Activated CD4-positive, alpha-beta memory T cell treated with anti-CD3 and anti-CD28 coated beads for 36 hours (primary cell): ENCODE measurements at regions not wholly inside any gene's neighbourhood (a gene's known extent, or its start where the extent isn't known, plus 50 kb on each side); places are given as distances from the start of the nearest gene placed in this dataset.

ENCODE experiments used
- CTCF ChIA-PET: fragments of 350-600 bp; sonication (Branson Sonifier 250); formaldehyde crosslinking; loops from one replicate; lab custom pipeline; 2021; ENCODE audit warnings: antibody characterized with exemption, inconsistent platforms; lab: Charles Lee
- POLR2A ChIA-PET: fragments of 350-600 bp; sonication (Branson Sonifier 250); formaldehyde crosslinking; loops from one replicate; lab custom pipeline; 2021; ENCODE audit warnings: antibody characterized with exemption; lab: Charles Lee
- DNase-seq: peaks from one replicate; pipeline ENCODE4 v3.0.0-alpha.2; 2020
- H3K27ac Mint-ChIP-seq: one replicate; pipeline ENCODE4 v1.8.0; 2021; ENCODE audit warnings: mixed read lengths
- H3K27me3 Mint-ChIP-seq: one replicate; pipeline ENCODE4 v1.8.0; 2021; ENCODE audit warnings: mixed read lengths
- H3K36me3 Mint-ChIP-seq: one replicate; pipeline ENCODE4 v1.8.0; 2021; ENCODE audit warnings: mixed read lengths
- H3K4me1 Mint-ChIP-seq: one replicate; pipeline ENCODE4 v1.8.0; 2021; ENCODE audit warnings: low read depth, mixed read lengths
- H3K4me3 Mint-ChIP-seq: one replicate; pipeline ENCODE4 v1.8.0; 2021; ENCODE audit warnings: mild to moderate bottlenecking, mixed read lengths
- H3K9me3 Mint-ChIP-seq: one replicate; pipeline ENCODE4 v1.8.0; 2021; ENCODE audit warnings: mixed read lengths
- intact Hi-C: fragments of 100-400 bp; cut with micrococcal nuclease; formaldehyde crosslinking; loops from one replicate; pipeline ENCODE4 v1.15.1; 2023

DNA sequence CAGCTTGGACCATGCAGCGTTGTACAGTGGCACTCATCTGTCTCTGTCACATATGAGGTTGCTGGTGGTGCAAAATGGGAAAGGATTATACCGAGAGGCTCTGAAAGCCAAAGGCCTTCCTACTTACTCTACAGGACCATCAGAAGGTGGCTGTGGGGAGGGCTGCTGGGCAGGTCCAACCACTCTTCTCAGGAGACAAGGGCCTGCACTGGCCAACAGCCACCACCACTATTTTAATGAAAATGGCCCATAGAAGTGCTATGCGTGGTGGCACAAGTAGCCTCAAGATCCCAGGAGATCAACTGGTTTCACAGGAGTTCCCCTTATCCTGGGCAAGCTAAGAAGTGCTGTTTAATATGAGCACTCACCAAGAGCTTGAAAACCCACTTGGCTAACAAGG lies 52.3 kb downstream of the MRPL57 start:
- Mint-ChIP-seq H3K4me1 (peaks cover 3% of the 10 kb centered on the region), H3K27me3 (peaks cover 6% of the 10 kb centered on the region), H3K9me3 (no peaks in the 10 kb centered on the region), H3K4me3 (no peak overlapping the region), H3K36me3 (no peaks in the 10 kb centered on the region), H3K27ac (no peak overlapping the region)
- no peak for DNase-seq
- intact Hi-C loops, result no loop called here
- ChIA-PET CTCF (interaction anchor here (1.2 kb wide), 1 partner anchor 10 kb away, joined by 7 read pairs; no protein-coding TSS in a partner anchor), POLR2A (no interaction called here)

DNA sequence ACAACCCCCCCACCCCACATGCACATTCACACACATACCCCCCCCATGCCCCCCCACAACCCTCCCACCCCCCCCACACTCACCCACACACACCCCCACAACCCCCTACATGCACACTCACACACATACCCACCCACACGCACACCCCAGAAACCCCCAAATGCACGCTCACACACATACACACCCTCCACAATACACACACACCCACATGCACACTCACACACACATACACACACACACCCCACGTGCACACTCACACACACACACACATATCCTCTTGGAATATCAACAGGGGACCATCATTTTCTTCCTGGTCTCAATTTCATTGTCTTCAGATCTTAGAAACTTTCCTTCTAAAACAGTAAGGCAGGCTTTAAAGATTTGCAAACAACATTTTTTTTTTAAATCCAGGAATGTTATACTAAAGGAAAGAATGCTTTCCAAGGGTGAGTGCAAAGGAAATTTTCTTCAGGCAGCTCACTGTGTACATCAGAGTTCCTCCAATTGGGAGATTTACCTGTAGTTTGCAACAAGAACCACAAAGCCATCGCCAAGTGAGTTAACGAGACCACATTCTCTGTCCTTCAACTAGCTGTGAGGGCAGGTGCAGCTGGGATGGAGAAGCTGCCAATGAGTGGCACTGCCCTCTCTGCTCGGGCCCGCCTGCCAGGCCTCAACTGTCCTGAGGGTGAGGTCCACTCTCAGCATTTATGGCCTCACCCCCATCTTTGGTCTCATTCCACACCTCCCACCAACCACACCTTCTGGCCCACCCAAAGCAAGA lies 53.0 kb downstream of the MRPL57 start:
- Mint-ChIP-seq H3K36me3 (no peaks in the 10 kb centered on the region), H3K27ac (no peak overlapping the region), H3K4me1 (peaks cover 3% of the 10 kb centered on the region), H3K4me3 (no peak overlapping the region), H3K27me3 (peaks cover 2% of the 10 kb centered on the region), H3K9me3 (no peaks in the 10 kb centered on the region)
- no peak for DNase-seq
- ChIA-PET CTCF (no interaction called here), POLR2A (interaction anchor here (1.2 kb wide), 1 partner anchor 53 kb away, joined by 5 read pairs; the partner anchor contains the start of genes MRPL57 and SKA3)
- intact Hi-C loops, result no loop called here

- intact Hi-C loops, result no loop called here
- no peak overlapping the region for H3K4me3 Mint-ChIP-seq
- no peaks in the 10 kb centered on the region for H3K36me3 Mint-ChIP-seq
- CTCF ChIA-PET, result no interaction called here
- H3K27me3 Mint-ChIP-seq, result no peaks in the 10 kb centered on the region
- peaks cover 3% of the 10 kb centered on the region for H3K4me1 Mint-ChIP-seq
- POLR2A ChIA-PET, result no interaction called here
- no peaks in the 10 kb centered on the region for H3K9me3 Mint-ChIP-seq
- no peak for DNase-seq
- H3K27ac Mint-ChIP-seq, result no peak overlapping the region
These were observed 54.1 kb downstream of the MRPL57 start for GRCh38 chr13:21230516-21230915.

GRCh38 chr13:21231426-21231940 lies 55.0 kb downstream of the MRPL57 start:
- no peak for DNase-seq
- H3K4me1 Mint-ChIP-seq, result peaks cover 3% of the 10 kb centered on the region
- H3K4me3 Mint-ChIP-seq, result no peak overlapping the region
- no peaks in the 10 kb centered on the region for H3K27me3 Mint-ChIP-seq
- H3K27ac Mint-ChIP-seq, result no peak overlapping the region
- H3K36me3 Mint-ChIP-seq, result no peaks in the 10 kb centered on the region
- H3K9me3 Mint-ChIP-seq, result no peaks in the 10 kb centered on the region
- intact Hi-C loops, result no loop called here
- POLR2A ChIA-PET, result no interaction called here
- CTCF ChIA-PET, result no interaction called here

DNA sequence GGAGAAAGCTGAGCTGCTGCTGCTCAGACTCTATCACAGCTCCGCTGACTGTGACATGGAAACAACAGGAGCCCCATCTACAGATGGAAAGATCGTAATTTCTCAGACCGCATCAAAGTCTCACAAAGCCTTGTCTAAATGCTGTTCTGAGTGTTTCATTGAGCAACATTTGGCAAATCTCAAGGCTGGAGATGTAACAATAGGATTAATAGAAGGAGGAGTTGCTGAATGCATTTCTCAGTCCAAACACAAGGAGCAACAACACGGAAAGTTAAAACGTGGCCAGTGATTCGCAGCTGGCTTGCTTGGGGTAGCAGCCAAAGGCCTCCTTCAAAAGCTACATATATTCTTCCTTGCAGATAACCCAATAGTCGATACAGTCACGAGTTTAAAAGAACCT lies 55.7 kb downstream of the MRPL57 start:
- peaks cover 4% of the 10 kb centered on the region for H3K27me3 Mint-ChIP-seq
- POLR2A ChIA-PET, result no interaction called here
- no peak overlapping the region for H3K4me3 Mint-ChIP-seq
- H3K4me1 Mint-ChIP-seq, result peaks cover 3% of the 10 kb centered on the region
- intact Hi-C loops, result no loop called here
- CTCF ChIA-PET, result interaction anchor here (1.4 kb wide), 1 partner anchor 12 kb away, joined by 3 read pairs; no protein-coding TSS in a partner anchor
- H3K36me3 Mint-ChIP-seq, result no peaks in the 10 kb centered on the region
- no peak for DNase-seq
- no peaks in the 10 kb centered on the region for H3K9me3 Mint-ChIP-seq
- H3K27ac Mint-ChIP-seq, result no peak overlapping the region

DNA sequence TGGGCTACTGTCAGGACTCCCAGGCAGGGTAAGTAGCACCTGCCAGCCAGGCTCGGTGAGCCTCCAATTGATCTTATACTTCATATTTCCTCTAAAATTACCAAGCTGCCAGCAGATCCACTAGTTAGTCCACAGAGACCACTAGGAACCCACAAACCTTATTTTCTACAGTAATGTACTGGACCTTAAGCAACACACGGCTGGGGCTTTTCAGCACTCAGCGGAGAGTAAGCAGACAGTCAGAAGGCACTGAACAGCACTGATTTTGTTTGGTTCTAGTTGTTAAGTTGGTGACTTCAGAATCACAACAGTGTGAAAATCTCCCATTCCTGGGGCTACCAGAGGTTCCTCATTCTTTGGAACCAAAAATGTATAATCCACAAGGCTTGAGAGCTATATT lies 56.1 kb downstream of the MRPL57 start:
- peaks cover 4% of the 10 kb centered on the region for H3K27me3 Mint-ChIP-seq
- H3K9me3 Mint-ChIP-seq, result no peaks in the 10 kb centered on the region

GRCh38 chr13:21233086-21233485 lies 56.6 kb downstream of the MRPL57 start:
- Mint-ChIP-seq H3K4me3 (no peak overlapping the region), H3K4me1 (peaks cover 4% of the 10 kb centered on the region), H3K9me3 (no peaks in the 10 kb centered on the region), H3K27ac (no peak overlapping the region), H3K36me3 (no peaks in the 10 kb centered on the region), H3K27me3 (peaks cover 4% of the 10 kb centered on the region)
- intact Hi-C loops, result no loop called here
- no peak for DNase-seq
- CTCF ChIA-PET, result interaction anchor here (1.4 kb wide), 1 partner anchor 13 kb away, joined by 3 read pairs; no protein-coding TSS in a partner anchor
- POLR2A ChIA-PET, result no interaction called here

More for the DNA sequence above, 56.1 kb downstream of the MRPL57 start:
- Mint-ChIP-seq H3K27ac (no peak overlapping the region), H3K4me1 (peaks cover 3% of the 10 kb centered on the region), H3K4me3 (no peak overlapping the region), H3K36me3 (no peaks in the 10 kb centered on the region)
- POLR2A ChIA-PET, result no interaction called here
- DNase-seq, result no peak
- intact Hi-C loops, result no loop called here
- CTCF ChIA-PET, result interaction anchor here (1.4 kb wide), 1 partner anchor 12 kb away, joined by 3 read pairs; no protein-coding TSS in a partner anchor

GRCh38 chr13:21234526-21234925 lies 58.1 kb downstream of the MRPL57 start:
- POLR2A ChIA-PET, result no interaction called here
- intact Hi-C loops, result no loop called here
- no peaks in the 10 kb centered on the region for H3K9me3 Mint-ChIP-seq
- H3K27me3 Mint-ChIP-seq, result peaks cover 4% of the 10 kb centered on the region
- no peak overlapping the region for H3K27ac Mint-ChIP-seq
- H3K36me3 Mint-ChIP-seq, result no peaks in the 10 kb centered on the region
- peaks cover 7% of the 10 kb centered on the region for H3K4me1 Mint-ChIP-seq
- CTCF ChIA-PET, result no interaction called here
- no peak overlapping the region for H3K4me3 Mint-ChIP-seq
- no peak for DNase-seq

GRCh38 chr13:21235174-21235573 lies 58.7 kb downstream of the MRPL57 start:
- H3K9me3 Mint-ChIP-seq, result no peaks in the 10 kb centered on the region
- no peak for DNase-seq
- H3K4me1 Mint-ChIP-seq, result peaks cover 8% of the 10 kb centered on the region
- no peak overlapping the region for H3K4me3 Mint-ChIP-seq
- intact Hi-C loops, result no loop called here
- no peaks in the 10 kb centered on the region for H3K36me3 Mint-ChIP-seq
- no peak overlapping the region for H3K27ac Mint-ChIP-seq
- CTCF ChIA-PET, result interaction anchor here (1.5 kb wide), 1 partner anchor 13 kb away, joined by 4 read pairs; no protein-coding TSS in a partner anchor
- H3K27me3 Mint-ChIP-seq, result peaks cover 4% of the 10 kb centered on the region
- POLR2A ChIA-PET, result no interaction called here

DNA sequence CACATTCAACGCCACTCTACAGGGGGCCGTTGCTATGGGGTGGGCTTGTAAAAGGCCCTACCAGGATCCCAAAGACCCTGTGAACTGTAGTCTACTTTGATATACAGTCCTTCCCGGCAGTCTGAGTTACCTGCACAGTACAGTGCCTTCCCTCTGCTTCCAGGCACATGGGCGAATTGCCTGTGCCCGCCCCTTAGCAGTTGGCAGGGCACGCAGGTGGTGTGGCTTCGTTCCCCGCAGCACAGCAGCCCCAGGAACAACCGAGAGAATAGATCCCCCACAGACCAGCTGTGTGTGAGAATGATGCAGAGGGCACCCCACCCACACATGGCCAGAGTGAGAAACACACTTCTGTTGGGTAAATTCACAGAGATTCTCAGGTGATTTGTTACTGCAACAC lies 60.6 kb downstream of the MRPL57 start:
- H3K4me1 Mint-ChIP-seq, result peaks cover 14% of the 10 kb centered on the region
- no peaks in the 10 kb centered on the region for H3K9me3 Mint-ChIP-seq
- no peak overlapping the region for H3K27ac Mint-ChIP-seq
- no peaks in the 10 kb centered on the region for H3K36me3 Mint-ChIP-seq
- CTCF ChIA-PET, result no interaction called here
- peaks cover 4% of the 10 kb centered on the region for H3K27me3 Mint-ChIP-seq
- no peak for DNase-seq
- H3K4me3 Mint-ChIP-seq, result no peak overlapping the region
- intact Hi-C loops, result no loop called here
- POLR2A ChIA-PET, result no interaction called here

DNA sequence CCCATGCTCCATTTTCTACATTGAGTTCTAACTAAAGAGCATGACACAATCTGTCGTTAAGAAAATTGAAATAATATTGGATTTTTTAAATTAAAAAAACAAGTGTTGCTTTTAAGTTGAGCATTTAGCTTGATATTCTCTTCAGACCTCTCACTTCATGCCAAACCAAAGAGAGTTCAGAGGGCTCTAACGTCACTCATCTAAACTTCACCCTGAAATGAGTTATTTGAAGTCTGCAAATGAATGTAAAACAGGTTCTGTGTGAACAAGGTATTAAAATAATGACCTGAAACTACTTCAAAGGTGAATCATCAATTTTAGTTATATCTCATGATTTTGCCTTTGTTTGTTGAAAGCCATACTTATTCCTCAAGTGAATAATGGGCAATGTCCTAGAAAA lies 61.8 kb downstream of the MRPL57 start:
- POLR2A ChIA-PET, result no interaction called here
- intact Hi-C loops, result no loop called here
- Mint-ChIP-seq H3K27ac (no peak overlapping the region), H3K4me1 (peaks cover 11% of the 10 kb centered on the region), H3K27me3 (peaks cover 4% of the 10 kb centered on the region), H3K36me3 (no peaks in the 10 kb centered on the region), H3K4me3 (no peak overlapping the region), H3K9me3 (peaks cover 2% of the 10 kb centered on the region)
- DNase-seq, result no peak
- CTCF ChIA-PET, result no interaction called here

GRCh38 chr13:21240586-21240985 lies 64.1 kb downstream of the MRPL57 start:
- ChIA-PET POLR2A (no interaction called here), CTCF (interaction anchor here (0.6 to 0.9 kb wide), 2 partner anchors 130 to 202 kb away, joined by 3 to 4 read pairs; no protein-coding TSS in a partner anchor)
- Mint-ChIP-seq H3K36me3 (no peaks in the 10 kb centered on the region), H3K27ac (no peak overlapping the region), H3K27me3 (peaks cover 4% of the 10 kb centered on the region), H3K4me3 (no peak overlapping the region), H3K4me1 (peaks cover 11% of the 10 kb centered on the region), H3K9me3 (peaks cover 2% of the 10 kb centered on the region)
- intact Hi-C loops, result no loop called here
- no peak for DNase-seq
